ENCODE measurements at regions not wholly inside any gene's neighbourhood (a gene's known extent, or its start where the extent isn't known, plus 50 kb on each side); places are given as distances from the start of the nearest gene placed in this dataset.
A peak's percentile ranks its signal among the peaks of the same experiment; 100 is the strongest.
"Not testable (repeated sequence)": the region's sequence is repeated elsewhere in the genome, so short reads cannot be mapped to it uniquely, and the experiment has no call there.

GRCh38 chr3:94336046-94336753 lies 273.3 kb downstream of the NSUN3 start:
- no peak for DNase-seq

DNA sequence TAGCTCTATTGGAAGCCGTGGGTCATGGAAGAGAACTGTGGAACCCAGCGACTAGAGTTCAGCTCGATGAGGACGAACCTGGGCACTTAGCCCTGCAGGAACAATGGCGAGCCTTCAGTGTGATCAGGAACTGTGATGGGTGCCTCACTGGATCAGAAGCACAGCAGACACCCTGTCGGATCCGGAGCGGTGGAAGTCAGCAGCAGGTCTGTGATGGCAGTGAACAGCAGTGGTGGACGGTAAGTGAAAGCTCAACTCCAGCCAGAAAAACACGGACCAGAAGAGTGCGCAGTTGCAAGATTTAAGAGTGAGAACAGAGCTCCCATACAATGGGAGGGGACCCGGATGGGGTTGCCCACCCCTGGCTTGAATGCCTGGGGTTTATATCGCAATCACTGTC lies 282.2 kb downstream of the NSUN3 start:
- DNase-seq: no peak

DNA sequence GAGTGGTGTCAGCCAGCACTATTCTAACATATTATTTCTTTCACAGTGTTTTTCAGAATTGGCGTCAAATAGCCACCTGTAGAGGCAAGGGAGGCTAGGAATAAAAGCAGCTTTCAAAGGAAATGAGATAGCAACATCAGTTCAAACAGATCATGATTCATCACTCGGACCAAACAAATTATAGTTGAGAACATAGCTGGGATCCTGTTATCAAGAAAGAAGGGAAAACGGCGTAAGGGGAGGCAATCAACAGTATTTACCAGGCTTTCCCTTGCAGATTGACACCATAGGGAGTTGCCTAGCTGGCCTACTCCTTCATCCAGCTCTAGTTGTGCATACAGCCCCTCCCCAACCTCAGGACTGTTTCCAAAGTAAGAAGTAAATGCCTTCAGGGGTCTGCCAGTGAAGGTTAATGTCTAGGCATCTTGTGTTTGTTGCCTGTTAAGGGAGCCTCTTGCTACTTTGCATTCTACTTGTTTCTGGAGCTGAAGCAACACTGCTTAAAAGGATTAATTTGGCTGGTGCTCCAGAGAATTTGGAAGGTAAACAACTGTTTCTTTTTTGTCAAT lies 286.5 kb downstream of the NSUN3 start:
- no peak for DNase-seq

- no peak for DNase-seq
Observed at GRCh38 chr3:94356581-94356980, 293.7 kb downstream of the NSUN3 start.

DNA sequence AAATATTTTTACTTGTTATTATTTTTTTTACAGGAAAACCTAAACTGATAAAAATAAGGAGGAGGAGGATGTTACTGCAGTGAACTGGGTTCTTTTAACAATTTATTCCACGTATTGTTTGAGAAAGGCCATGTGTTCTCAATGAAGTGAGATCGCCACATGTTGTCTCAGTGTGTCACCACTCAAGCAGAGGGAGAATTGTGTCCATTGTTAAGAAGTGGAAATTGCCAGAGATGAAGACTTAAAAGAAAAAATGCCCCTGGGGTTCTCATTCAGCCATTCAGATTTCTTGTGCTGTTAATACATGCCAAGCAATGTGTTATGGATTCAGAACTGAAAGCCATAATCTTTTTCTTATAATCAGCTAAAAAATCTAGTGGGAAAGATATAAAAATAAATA lies 297.1 kb downstream of the NSUN3 start:
- DNase-seq: no peak

- peak; percentile 79 for DNase-seq
Observed at GRCh38 chr3:94360987-94361386, 298.1 kb downstream of the NSUN3 start.

DNA sequence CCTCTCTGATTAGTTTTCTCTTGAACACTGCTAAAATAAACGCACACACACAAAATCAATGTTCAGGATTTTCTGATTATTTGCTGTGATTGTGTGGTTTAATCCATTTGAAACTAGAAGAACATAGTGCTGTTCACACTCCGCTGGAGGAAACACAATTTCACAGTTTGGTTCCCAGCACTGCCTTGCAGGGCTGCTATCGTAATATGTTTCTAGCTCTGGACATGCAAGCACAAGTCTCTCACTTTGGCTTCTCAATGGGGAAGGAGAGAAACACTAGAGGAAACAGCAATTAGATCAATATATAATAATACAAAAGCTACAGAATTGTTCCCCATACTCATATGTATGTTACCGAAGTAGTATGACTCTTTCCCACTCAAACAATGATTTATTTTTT lies 299.5 kb downstream of the NSUN3 start:
- DNase-seq: no peak

GRCh38 chr3:94365006-94365405 lies 302.1 kb downstream of the NSUN3 start:
- DNase-seq: no peak

DNA sequence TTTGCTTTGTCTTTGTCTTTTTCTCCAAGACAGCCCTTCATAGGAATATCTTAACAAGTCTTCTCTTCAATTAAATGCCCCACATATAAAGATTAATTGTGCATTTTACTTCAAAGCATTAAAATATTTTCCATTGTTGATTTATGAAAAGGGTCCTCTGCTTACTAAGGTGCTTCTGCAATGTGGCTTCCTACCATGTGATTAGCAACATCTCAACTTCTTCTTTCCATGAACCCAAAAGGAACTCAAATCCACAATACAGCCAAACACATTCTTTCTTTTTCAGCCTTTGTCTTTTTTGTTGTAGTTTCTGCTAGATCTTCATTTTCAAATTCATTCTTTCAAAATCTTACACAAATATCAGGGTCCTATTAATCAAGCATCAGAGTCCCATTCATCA lies 309.2 kb downstream of the NSUN3 start:
- DNase-seq: no peak

GRCh38 chr3:94373456-94373855 lies 310.6 kb downstream of the NSUN3 start:
- DNase-seq: no peak

DNA sequence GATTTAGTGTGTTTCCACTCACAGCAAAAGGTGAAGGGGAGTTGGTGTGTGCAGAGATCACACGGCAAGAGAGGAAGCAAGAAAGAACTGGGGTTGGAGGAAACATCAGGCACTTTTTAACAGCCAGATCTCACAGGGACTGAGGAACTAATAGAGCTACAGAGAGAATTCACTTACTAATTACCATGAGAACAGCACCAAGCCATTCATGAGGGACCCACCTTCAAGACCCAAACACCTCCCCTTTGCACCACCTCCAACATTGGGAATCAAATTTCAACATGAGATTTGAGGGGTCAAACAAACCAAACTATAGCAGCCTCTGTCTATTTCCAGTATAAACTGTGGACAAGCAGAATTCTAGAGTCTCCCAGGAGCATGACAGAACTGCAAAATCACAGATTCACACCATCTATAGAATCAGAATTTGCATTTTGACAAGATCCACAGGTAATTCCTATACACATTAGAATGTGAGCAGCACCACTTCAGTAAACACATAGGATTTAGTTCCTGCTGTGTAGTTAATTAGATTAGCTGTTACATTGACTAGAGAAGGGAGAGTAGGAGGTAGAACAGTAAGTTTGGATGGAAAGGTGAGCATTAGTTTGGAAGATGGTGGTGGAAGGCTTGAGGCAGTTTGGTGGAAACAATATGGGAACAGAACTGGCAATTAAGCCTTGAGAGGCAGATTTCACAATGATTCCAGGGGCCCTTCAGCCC lies 311.7 kb downstream of the NSUN3 start:
- DNase-seq: no peak

DNA sequence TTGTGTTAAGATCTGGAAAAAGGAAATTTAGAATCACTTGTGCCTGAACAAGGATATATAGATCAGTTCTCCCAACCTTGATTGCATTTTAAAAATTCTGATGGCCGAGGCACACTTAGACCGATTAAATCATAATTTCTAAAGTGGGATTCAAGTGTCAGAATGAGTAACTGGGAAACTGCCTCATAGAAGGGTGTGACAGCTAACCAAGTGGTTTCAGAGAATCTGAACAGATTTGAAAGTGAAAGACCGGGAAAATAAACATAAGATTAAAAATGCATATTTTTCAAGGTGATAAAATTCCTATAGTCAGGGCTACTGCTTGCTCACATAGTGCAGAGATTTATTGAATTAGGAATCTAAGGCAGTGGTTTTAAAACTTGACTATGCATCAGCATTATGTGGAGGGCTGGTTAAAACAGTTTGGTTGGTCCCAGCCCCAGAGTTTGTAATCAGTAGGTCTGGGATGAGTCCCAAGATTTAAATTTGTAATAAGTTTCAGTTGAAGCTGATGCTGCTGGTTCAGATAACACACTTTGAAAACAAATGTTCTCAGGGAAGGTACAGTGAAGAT lies 314.3 kb downstream of the NSUN3 start:
- DNase-seq: not testable (repeated sequence)

DNA sequence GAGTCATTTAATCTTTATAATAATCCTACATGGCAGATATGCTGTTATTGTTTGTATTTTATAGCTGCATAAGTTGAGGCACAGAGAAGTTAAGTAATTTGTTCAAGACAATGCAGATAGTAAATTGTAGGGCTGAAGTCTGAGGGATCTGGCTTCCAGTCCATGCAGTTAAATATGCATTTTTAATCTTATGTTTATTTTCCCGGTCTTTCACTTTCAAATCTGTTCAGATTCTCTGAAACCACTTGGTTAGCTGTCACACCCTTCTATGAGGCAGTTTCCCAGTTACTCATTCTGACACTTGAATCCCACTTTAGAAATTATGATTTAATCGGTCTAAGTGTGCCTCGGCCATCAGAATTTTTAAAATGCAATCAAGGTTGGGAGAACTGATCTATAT lies 315.0 kb downstream of the NSUN3 start:
- not testable (repeated sequence) for DNase-seq

DNA sequence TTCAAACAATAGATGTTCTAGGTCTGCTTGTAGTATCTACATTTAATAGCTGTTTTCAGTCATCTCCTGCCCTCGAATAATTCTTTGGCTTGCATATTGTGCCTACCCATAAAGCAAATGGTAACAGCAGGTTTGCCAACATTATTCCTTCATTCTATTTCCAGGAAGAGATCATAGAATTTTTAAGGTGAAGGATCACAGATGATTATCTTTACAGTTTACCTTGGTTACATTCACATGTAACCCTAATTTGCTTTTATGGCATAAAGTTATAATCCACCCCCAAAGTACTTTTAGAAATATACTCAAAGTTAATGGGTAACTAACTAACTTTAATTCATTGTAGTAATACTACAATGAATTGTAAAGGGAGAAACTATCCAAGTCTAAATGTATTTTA lies 315.5 kb downstream of the NSUN3 start:
- no peak for DNase-seq

DNA sequence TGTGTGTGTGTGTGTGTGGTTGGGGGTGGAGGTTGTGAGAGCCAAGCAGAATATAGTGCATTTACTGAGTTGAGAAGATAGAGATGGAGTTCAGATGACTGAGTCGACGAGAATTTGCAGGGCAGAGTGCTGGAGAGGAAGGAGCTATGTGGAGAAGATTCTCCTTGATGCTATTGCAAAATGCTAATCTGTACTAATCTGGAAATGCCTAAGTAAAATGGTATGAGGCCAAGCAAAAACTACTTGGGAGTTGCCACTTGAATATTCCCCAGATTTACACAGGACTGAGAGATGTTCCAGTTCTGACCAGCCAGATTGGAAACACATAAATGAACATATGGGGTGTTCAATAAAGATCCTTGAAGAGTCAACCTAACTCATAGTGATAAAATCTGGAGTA lies 316.4 kb downstream of the NSUN3 start:
- no peak for DNase-seq

GRCh38 chr3:94394885-94395284 lies 332.0 kb downstream of the NSUN3 start:
- no peak for DNase-seq

DNA sequence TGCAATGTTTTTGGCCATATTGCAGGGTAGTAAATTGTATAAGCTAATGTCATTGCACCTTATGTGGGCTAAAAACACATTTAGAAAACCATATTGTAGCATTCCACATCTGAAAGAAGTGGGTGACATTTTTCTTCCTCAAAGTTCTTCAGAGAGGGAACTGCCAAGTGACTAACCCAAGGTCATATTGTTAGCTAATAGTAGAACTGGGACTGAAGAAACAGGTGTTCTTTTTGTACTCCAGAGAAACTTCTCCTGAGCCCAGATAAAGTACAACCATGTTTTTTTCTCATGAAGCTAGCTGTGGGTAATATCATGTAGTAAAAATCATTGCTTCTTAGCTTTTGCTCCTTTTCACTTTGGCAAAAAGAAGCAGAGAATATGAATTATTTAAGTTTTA lies 333.0 kb downstream of the NSUN3 start:
- no peak for DNase-seq

DNA sequence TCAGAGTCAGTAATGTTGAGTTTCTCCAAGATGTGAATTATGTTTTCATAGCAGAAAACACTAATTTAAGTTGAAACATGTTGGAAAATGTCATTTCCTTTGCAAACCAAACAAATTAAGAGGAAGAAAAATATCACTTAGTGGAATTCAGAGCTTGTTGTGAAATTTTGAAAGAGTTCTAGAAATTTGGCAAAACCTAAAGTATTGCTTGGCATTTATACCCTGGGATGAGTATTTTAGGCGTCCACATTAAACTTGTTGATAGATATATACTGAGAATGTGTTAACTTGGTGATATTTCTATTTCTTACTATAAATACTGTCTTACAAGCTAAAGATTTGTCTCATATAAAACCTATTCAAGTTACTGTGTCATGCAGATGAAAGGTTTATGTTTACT lies 335.2 kb downstream of the NSUN3 start:
- no peak for DNase-seq

- DNase-seq: no peak
Observed at GRCh38 chr3:94401466-94401865, 338.6 kb downstream of the NSUN3 start.

- no peak for DNase-seq
Observed at GRCh38 chr3:94402126-94402525, 339.3 kb downstream of the NSUN3 start.

DNA sequence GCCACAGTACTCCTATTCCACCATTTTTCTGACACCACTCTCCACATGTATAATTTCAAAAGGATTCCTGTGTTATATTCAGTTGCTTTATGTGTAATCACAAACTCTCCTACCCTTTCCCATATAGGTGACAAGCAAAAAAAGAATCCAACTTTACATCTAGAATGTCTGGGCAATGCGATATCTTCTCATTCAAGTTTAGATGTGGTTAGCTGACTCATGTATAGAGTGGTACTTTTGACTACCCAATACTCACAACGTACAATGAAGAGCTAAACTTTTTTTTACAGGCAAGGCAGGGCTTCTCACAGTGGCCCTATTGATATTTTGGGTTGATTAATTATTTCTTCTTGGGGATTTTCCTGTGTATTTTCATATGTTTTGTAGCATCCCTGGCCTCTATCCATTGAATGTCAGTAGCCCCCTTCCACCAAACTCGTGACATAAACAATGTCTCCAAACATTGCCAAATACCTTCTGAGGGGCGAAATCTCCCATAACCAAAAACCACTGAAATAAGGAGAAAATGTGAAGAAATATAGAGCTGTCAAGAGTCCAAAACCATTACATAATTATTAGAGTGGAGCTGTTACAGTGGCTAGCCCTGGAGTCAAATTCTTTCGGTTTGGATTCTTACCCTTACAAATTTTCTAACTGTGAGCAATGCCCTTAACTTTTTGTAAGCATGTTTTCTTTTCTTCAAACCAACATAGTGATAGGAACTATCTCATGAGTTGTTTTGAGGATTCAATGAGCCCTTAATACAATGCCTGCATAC lies 342.6 kb downstream of the NSUN3 start:
- no peak for DNase-seq

DNA sequence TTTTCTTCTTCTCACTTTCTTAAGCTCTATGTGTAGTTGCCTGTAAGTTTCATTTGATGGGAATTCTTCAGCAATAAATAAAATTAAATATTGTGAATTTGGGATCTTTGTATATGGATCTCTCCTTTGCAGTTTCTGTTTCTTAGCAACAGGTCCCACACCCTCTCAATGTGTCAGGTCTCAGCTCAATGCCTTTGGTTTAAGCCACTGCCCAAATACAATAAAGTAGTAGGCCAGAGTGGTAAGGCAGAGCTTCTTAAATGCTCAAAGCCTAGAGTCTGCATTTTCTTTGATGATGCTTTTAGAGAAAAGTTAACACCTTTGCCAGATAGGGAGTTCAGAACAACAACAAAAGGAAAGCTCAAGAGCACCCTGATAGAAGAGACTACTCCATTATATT lies 343.7 kb downstream of the NSUN3 start:
- DNase-seq: no peak

GRCh38 chr3:94412936-94413335 lies 350.1 kb downstream of the NSUN3 start:
- not testable (repeated sequence) for DNase-seq
